ENCODE measurements at regions not wholly inside any gene's neighbourhood (a gene's known extent, or its start where the extent isn't known, plus 50 kb on each side); places are given as distances from the start of the nearest gene placed in this dataset.
"Not testable (repeated sequence)": the region's sequence is repeated elsewhere in the genome, so short reads cannot be mapped to it uniquely, and the experiment has no call there.

GRCh38 chr12:65678172-65678571, 146.1 kb upstream of the HMGA2 start:
- DNase-seq (ENCODE audit: low read depth in 2 of 2), result not testable (repeated sequence)

GRCh38 chr12:65681226-65681625, 143.1 kb upstream of the HMGA2 start:
- no peak for DNase-seq (ENCODE audit: low read depth in 2 of 2)

DNA sequence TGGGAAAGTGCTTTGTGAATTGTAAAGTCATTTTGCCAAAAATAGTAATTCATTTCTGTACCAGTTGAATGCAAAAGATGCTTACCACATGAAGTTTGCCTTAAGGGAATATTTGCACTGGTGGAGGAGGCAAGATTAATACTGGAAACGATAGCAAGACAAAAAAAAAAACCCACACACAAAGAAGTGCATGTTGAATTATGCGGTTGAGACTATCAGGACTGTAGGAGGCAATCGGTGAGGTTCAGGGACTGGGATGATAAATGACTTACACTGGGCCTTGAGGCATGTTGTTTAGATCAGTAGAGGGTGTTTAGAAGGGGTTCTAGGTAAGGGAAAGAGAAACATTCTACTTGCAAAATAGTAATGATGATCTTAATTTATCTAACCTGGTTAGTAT, 142.2 kb upstream of the HMGA2 start:
- DNase-seq (ENCODE audit: low read depth in 2 of 2), result no peak

DNA sequence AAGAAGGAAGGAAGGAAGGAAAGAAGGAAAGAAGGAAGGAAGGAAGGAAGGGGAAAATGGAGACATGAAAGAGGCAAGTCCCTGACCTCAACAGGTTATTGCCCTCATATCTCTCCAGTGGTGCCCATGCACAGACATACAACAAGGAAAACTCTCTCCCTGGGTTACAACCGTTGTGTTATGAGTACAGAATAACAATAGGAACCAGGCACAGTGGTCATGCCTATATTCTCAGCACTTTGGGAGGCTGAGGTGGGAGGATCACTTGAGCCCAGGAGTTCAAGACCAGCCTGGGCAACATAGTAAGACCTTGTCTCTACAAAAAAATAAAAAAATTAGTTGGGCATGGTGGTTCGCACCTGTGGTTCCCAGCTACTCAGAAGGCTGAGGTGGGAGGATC, 139.4 kb upstream of the HMGA2 start:
- DNase-seq (ENCODE audit: low read depth in 2 of 2), result no peak

DNA sequence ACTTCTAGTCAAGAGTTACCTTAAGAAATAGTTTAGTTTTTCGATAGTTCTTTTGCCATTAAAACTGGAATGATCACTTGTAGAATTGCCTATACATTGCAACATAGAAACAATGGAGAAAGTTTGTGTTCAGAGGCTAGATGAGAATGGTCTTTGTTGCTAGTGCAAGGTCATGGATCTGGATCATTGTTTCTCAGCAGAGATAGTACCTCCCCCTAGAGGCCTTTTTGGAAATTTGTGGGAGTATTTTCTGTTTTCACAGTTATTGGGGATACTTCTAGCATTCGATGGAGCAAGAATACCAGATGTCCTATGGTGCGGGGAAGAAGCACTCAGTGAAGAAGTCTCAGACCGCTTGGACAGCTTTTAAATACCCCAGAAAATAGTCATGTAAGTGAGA, 138.8 kb upstream of the HMGA2 start:
- no peak for DNase-seq (ENCODE audit: low read depth in 2 of 2)

GRCh38 chr12:65689508-65689907, 134.8 kb upstream of the HMGA2 start:
- no peak for DNase-seq (ENCODE audit: low read depth in 2 of 2)

DNA sequence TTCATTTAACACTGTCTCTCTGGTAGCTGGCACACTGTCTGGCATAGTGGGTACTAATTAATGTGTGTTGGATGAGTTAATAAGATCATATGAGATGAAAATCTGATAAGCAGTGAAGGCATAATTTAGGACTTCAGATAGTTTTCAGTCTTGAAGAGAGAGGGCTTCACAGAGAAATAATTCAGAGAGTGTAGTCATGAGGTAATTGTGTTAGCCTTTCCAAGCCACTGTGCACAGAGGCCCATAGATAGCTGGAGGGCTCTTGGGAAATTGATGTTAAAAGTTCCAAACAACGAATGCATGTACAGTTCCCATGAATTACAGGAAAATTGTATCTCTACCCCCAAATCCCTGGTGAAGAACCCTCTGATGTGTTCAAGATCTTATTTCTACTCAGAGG, 133.8 kb upstream of the HMGA2 start:
- DNase-seq (ENCODE audit: low read depth in 2 of 2), result no peak

DNA sequence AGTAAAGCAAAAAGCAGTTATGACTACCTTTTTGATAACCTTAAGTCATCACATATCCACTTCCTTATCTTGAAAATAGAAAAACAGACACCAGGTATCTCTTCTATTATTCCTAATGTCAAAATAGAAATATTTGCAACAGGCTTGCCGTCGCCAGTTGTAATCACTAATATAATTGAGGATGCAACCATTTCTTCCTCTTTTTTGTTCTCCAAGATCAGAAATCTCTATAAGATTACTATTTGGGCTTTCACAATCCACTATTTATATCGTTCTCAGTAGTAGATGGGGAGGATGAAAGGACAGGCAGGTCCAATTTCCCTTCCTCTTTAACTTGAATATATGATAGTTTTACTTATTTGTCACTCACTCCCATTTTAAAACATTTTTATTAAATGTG, 130.2 kb upstream of the HMGA2 start:
- no peak for DNase-seq (ENCODE audit: low read depth in 2 of 2)

DNA sequence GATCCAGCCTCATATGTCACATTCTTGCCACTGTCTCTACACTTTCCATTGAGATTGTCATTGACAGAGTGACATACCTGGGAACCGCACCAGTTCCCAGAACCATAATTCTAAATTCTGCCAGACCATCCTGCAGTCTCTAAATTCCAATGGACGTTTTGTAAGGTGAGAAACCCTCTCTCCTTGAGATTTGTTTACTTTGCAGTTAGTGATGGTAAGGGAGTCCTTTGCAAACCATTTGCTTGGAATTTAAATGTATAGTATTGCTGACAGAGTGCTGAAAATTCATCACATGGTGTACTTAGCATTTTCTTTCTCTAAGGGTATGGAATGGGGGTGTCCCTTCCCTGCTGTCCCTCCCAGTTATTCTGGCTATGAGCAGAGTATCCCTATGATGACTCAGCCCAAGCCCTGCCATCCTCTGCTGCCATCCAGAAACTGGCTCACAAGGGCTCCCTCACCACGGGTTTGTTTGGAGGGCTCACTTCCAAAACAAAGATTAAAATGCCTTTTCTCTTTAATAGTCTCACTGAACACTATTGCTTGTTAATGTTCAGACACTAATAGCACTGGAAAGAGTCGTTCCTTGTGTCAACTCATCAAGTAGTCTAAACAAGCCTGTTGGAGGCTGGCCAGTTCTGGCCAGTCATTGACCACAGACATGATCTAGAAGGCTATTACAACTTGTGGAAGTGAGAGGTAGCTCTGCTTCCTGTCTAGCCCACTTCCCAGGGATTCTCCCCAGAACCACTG, 129.0 kb upstream of the HMGA2 start:
- no peak for DNase-seq (ENCODE audit: low read depth in 2 of 2)

- DNase-seq (ENCODE audit: low read depth in 2 of 2), result no peak
These were observed 128.1 kb upstream of the HMGA2 start for GRCh38 chr12:65696227-65696626.

DNA sequence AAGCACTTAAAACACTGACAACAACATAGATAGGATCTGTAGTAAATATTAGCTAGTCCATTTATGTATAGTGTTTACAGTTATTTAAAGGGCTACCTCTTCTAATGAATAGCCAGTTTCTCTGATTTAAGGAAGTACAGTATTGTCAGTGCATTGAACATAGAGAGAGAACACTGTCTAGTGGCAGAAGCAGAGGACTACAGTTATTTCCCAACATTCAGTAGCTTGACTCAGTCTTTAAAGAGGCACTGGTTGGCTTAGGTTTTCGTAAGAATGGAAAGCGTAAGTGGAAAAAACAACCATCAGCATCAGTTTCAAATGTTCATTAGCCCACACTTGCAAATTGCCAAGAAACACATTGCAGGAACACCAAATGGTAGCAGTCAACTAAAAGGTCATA, 125.0 kb upstream of the HMGA2 start:
- DNase-seq (ENCODE audit: low read depth in 2 of 2), result no peak

- no peak for DNase-seq (ENCODE audit: low read depth in 2 of 2)
These were observed 121.1 kb upstream of the HMGA2 start for GRCh38 chr12:65703176-65703575.

DNA sequence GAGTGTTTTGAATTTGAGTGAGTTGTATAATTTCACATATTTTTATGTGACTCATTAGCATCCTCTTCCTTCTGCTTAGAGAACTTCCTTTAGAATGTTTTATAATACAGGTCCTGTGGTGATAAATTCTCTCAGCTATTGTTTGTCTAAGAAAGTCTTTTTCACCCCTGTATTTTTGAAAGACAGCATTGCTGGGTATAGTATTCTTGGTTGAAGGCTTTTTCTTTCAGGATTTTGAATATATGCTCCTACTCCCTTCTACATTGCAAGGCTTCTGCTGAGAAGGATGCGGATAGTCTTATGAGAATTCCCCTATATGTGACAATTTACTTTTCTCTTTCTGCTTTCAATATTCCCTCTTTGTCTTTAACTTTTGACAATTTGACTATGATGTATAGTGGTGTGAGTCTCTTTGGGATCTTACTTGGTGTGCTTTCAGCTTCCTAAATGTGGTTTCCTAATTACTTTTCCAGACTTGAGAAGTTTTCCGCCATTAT, 118.9 kb upstream of the HMGA2 start:
- DNase-seq (ENCODE audit: low read depth in 2 of 2), result no peak

DNA sequence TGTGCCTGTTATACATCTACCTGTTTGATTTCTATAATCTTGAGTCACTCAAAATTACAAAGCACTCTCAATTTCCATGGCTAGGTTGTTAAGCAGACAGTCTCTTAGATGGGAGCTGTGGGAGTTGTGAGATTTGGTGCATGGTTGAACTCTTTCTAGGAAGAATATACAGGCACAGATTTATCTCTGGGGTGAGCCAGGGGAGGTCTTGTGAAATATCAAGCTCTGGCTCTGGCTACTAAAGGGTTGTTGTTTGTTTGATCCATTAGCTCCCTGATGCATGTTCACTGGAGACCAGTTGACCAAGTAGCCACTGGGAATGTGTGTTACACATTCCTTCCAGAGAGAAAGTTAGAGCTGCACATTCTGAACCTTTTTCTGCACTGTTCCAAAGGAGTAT, 117.2 kb upstream of the HMGA2 start:
- no peak for DNase-seq (ENCODE audit: low read depth in 2 of 2)

DNA sequence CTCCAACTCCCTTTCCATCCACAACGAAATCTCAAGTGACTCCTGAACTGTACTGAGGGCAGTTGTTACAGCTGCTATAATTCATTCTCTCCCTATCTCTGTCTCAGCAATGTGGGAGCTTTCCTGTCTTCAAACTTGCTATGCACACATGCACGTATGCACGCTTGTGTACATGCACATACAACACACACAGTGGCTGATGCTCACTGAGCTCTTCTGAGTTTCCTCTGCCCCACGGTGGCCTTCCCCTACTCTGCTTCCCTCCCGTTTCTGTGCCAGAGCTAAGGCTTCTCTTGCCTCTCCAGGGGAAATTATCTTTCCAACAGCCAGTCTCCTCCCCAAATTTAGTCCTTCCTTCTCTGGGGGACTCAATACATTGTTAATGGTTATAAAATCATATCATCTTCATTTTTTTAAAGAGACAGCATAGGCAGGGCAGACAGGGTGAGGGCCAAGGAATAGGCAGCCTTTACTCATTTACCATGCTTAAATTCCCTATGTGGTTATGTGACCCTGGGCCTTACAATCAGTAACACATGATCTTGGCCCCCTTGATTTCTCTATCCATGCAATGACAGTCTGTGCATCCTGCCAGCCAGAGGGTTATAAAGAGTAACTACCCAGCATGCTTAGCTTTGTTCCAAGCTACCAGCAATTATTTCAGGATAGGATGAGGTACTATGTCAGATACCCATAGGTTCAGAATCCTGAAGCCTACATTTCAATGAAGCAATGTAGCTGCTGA, 111.9 kb upstream of the HMGA2 start:
- no peak for DNase-seq (ENCODE audit: low read depth in 2 of 2)

- DNase-seq (ENCODE audit: low read depth in 2 of 2), result no peak
These were observed 108.3 kb upstream of the HMGA2 start for GRCh38 chr12:65715961-65716360.

DNA sequence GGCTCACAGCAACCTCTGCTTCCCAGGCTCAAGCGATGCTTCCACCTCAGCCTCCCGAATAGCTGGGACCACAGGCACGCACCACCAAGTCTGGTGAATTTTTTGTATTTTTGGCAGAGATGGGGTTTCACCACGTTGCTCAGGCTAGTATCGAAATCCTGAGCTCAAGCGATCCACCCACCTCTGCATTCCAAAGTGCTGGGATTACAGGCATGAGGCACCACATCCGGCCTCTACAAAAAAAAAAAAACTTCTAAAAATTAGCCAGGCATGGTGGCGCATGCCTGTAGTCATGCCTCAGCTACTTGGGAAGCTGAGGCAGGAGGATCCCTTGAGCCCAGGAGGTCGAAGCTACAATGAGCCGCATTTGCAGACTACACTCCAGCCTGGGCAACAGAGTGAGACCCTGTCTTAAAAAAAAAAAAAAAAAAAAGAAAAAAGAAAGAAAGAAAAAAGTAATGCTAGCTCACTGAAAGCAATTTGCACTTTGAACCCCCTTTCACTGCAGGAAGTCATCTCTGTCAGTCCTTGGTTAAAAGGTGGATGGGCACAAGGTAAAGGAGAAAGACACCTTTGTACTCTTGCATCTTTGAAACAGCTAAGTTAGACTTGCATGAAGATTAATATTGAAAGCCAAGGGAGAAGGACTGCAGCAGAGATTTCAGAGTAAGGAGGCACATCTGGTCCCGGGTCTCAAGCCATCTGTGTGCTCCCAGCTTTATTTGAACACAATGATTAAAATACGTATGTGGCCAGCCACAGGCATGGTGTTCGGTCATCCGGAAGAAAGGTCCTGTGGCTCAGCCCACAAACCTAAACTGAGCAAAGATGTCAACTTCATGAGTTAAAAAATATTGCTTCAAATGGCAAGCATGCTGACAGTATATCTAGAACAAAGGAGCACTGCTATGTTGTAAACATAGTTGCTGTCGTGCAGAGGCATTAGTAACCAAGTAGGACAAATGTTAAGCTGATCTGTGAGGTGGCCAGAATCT, 103.8 kb upstream of the HMGA2 start:
- no peak for DNase-seq (ENCODE audit: low read depth in 2 of 2)

- DNase-seq (ENCODE audit: low read depth in 2 of 2), result no peak
These were observed 102.6 kb upstream of the HMGA2 start for GRCh38 chr12:65721541-65722190.

DNA sequence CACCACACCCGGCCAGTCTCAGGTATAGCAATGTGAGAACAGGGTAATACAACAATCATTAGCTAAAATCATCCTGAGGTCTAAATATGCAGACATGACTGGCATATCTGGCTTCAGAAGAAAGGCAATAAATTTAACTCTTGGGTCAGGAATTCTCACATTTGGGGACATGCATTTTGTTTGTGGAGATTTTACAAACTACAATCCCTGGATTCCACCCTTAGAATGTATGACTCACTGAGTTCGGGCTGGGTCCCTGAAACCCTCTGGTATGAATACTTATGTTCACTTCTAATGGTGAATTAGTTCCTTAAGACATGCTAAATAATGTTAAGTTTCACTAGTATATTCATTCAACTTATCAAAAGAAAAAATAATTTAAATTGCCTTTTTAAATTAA, 98.9 kb upstream of the HMGA2 start:
- no peak for DNase-seq (ENCODE audit: low read depth in 2 of 2)

- no peak for DNase-seq (ENCODE audit: low read depth in 2 of 2)
These were observed 95.8 kb upstream of the HMGA2 start for GRCh38 chr12:65728455-65728847.
